ENCODE measurements at regions not wholly inside any gene's neighbourhood (a gene's known extent, or its start where the extent isn't known, plus 50 kb on each side); places are given as distances from the start of the nearest gene placed in this dataset.

- no peak for DNase-seq
Measured at GRCh38 chr3:30945291-30945690, 50.8 kb upstream of the GADL1 start.

- no peak for DNase-seq
Measured at GRCh38 chr3:30948426-30948825, 54.0 kb upstream of the GADL1 start.

- DNase-seq: no peak
Measured at GRCh38 chr3:30951826-30952225, 57.4 kb upstream of the GADL1 start.

GRCh38 chr3:30952786-30953185 lies 58.3 kb upstream of the GADL1 start:
- DNase-seq: no peak

GRCh38 chr3:30954426-30954825 lies 60.0 kb upstream of the GADL1 start:
- no peak for DNase-seq

GRCh38 chr3:30962084-30962483 lies 67.6 kb upstream of the GADL1 start:
- DNase-seq: no peak

- no peak for DNase-seq
Measured at GRCh38 chr3:30962493-30962892, 68.0 kb upstream of the GADL1 start.

- DNase-seq: no peak
Measured at GRCh38 chr3:30963223-30963722, 68.8 kb upstream of the GADL1 start.

GRCh38 chr3:30964612-30965011 lies 70.2 kb upstream of the GADL1 start:
- DNase-seq: no peak

GRCh38 chr3:30966896-30967295 lies 72.4 kb upstream of the GADL1 start:
- no peak for DNase-seq

GRCh38 chr3:30970183-30970582 lies 75.7 kb upstream of the GADL1 start:
- DNase-seq: no peak

GRCh38 chr3:30972449-30972848 lies 78.0 kb upstream of the GADL1 start:
- no peak for DNase-seq

- no peak for DNase-seq
Measured at GRCh38 chr3:30974071-30974470, 79.6 kb upstream of the GADL1 start.

GRCh38 chr3:30977592-30977991 lies 83.1 kb upstream of the GADL1 start:
- DNase-seq: no peak

GRCh38 chr3:30980993-30981392 lies 86.5 kb upstream of the GADL1 start:
- DNase-seq: no peak

- DNase-seq: no peak
Measured at GRCh38 chr3:30982416-30983075, 88.1 kb upstream of the GADL1 start.

- no peak for DNase-seq
Measured at GRCh38 chr3:30984855-30985749, 90.6 kb upstream of the GADL1 start.

GRCh38 chr3:30986551-30986950 lies 92.1 kb upstream of the GADL1 start:
- no peak for DNase-seq

GRCh38 chr3:30988769-30989168 lies 94.3 kb upstream of the GADL1 start:
- DNase-seq: no peak

- no peak for DNase-seq
Measured at GRCh38 chr3:30989276-30990030, 95.0 kb upstream of the GADL1 start.

- DNase-seq: no peak
Measured at GRCh38 chr3:30996467-30996866, 102.0 kb upstream of the GADL1 start.

- DNase-seq: no peak
Measured at GRCh38 chr3:31002730-31003129, 108.3 kb upstream of the GADL1 start.

GRCh38 chr3:31004025-31004678 lies 109.7 kb upstream of the GADL1 start:
- DNase-seq: no peak
